T-helper 1 cell treated with Interleukin-12 subunit alpha and Interleukin-12 subunit beta and Interleukin-4 antibody, amounts not matched to agents 30 ng/mL and 1 ng/mL, for 36 hours (primary cell): ENCODE measurements at regions not wholly inside any gene's neighbourhood (a gene's known extent, or its start where the extent isn't known, plus 50 kb on each side); places are given as distances from the start of the nearest gene placed in this dataset.

Experiments
- intact Hi-C: fragments of 100-400 bp; cut with micrococcal nuclease; formaldehyde crosslinking; loops from one replicate; pipeline ENCODE4 v1.15.1; 2024

GRCh38 chr18:69216321-69216720, 184.4 kb upstream of the DOK6 start:
- intact Hi-C loops = no loop called here

GRCh38 chr18:69217196-69218000, 183.3 kb upstream of the DOK6 start:
- intact Hi-C loops = no loop called here

- intact Hi-C loops = no loop called here
Measured at GRCh38 chr18:69220529-69220928, 180.2 kb upstream of the DOK6 start.

GRCh38 chr18:69222089-69222488, 178.6 kb upstream of the DOK6 start:
- intact Hi-C loops = no loop called here

GRCh38 chr18:69226971-69227370, 173.7 kb upstream of the DOK6 start:
- intact Hi-C loops = no loop called here

GRCh38 chr18:69230204-69230603, 170.5 kb upstream of the DOK6 start:
- intact Hi-C loops = no loop called here

GRCh38 chr18:69233465-69234054, 167.1 kb upstream of the DOK6 start:
- intact Hi-C loops = no loop called here

- intact Hi-C loops = no loop called here
Measured at GRCh38 chr18:69239849-69240674, 160.6 kb upstream of the DOK6 start.

GRCh38 chr18:69246027-69246426, 154.7 kb upstream of the DOK6 start:
- intact Hi-C loops = no loop called here

- intact Hi-C loops = no loop called here
Measured at GRCh38 chr18:69250305-69251151, 150.2 kb upstream of the DOK6 start.

GRCh38 chr18:69257861-69258458, 142.7 kb upstream of the DOK6 start:
- intact Hi-C loops = no loop called here

- intact Hi-C loops = no loop called here
Measured at GRCh38 chr18:69259282-69259681, 141.4 kb upstream of the DOK6 start.

- intact Hi-C loops = no loop called here
Measured at GRCh38 chr18:69261406-69261805, 139.3 kb upstream of the DOK6 start.

- intact Hi-C loops = no loop called here
Measured at GRCh38 chr18:69265656-69266055, 135.0 kb upstream of the DOK6 start.

GRCh38 chr18:69267895-69268294, 132.8 kb upstream of the DOK6 start:
- intact Hi-C loops = no loop called here

- intact Hi-C loops = no loop called here
Measured at GRCh38 chr18:69282371-69282770, 118.3 kb upstream of the DOK6 start.

- intact Hi-C loops = loop anchor here (10.0 kb wide), 1 partner anchor 224 kb away; no protein-coding TSS in a partner anchor
Measured at GRCh38 chr18:69291044-69291443, 109.6 kb upstream of the DOK6 start.

- intact Hi-C loops = loop anchor here (10.0 kb wide), 1 partner anchor 223 kb away; no protein-coding TSS in a partner anchor
Measured at GRCh38 chr18:69291755-69292154, 108.9 kb upstream of the DOK6 start.

- intact Hi-C loops = no loop called here
Measured at GRCh38 chr18:69300185-69300584, 100.5 kb upstream of the DOK6 start.

- intact Hi-C loops = no loop called here
Measured at GRCh38 chr18:69308619-69309018, 92.1 kb upstream of the DOK6 start.

- intact Hi-C loops = no loop called here
Measured at GRCh38 chr18:69326094-69326493, 74.6 kb upstream of the DOK6 start.
